Coronary artery (tissue), 2 donors: ENCODE measurements at regions not wholly inside any gene's neighbourhood (a gene's known extent, or its start where the extent isn't known, plus 50 kb on each side); places are given as distances from the start of the nearest gene placed in this dataset.

Source experiments
- DNase-seq: peaks from one replicate; pipeline ENCODE4 v3.0.0-alpha.2; 2017; ENCODE audit warnings: low spot score
- H3K27ac ChIP-seq, 2 donors: fragments of 200-600 bp; sonication (generic); one replicate each; pipeline ENCODE4 v1.5.1; 2016 to 2019
- H3K4me3 ChIP-seq: fragments of 200-600 bp; sonication (generic); 2 replicates; pipeline ENCODE4 v1.5.1; 2016; ENCODE audit warnings: mild to moderate bottlenecking, moderate library complexity
- TF ChIP-seq, protein P1 (sequence below): fragments of 200-600 bp; sonication (generic); IDR thresholded peaks from one replicate; pipeline ENCODE4 v1.5.1; 2019; ENCODE audit warnings: antibody characterized with exemption

DNA sequence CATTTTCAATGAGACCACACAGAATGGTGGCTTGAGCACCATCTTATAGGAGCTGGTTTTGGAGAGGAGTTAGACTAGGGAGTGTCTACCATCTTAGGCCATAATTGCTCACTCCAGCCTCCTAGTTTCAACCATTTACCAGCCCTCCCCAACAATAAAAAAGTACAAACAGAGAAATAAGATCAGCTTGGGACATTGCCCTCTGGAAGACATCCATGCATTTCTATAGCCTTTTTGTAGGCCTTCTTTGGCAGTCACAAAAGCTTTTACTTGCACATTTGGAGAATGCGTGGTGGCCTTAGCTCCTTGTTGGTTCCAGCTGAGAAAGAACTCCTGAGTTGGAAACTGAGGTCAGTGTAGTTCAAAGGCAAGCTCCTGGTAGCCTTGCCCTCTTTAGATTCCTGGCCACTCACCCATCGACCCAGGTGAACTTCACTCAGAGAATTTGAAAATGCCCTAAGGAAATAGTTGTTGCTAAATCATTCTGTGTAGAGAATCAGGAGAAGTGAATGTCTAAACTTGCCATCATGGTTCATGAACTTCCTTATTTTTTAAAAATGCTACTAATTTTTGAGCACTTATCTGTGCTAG, 301.7 kb upstream of the PROX1 start:
- no peak for DNase-seq
- H3K27ac ChIP-seq: no peak overlapping the region

DNA sequence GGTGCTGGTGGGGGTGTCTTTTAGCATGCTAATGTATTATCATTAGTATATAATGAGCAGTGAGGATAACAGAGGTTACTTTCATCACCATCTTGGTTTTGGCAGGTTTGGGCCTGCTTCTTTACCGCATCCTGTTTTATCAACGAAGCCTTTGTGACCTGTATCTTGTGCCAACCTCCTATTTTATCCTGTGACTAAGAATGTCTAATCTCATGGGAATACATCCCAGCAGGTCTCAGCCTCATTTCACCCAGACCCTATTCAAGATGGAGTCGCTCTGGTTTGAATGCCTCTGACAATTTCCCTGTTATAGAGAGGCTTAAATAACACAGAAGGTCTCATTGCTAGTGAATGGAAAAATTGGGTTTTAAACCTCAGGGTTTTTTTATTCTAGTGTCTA, 300.8 kb upstream of the PROX1 start:
- no peak overlapping the region for H3K27ac ChIP-seq
- no peak overlapping the region for H3K4me3 ChIP-seq
- TF ChIP-seq, protein P1, sequence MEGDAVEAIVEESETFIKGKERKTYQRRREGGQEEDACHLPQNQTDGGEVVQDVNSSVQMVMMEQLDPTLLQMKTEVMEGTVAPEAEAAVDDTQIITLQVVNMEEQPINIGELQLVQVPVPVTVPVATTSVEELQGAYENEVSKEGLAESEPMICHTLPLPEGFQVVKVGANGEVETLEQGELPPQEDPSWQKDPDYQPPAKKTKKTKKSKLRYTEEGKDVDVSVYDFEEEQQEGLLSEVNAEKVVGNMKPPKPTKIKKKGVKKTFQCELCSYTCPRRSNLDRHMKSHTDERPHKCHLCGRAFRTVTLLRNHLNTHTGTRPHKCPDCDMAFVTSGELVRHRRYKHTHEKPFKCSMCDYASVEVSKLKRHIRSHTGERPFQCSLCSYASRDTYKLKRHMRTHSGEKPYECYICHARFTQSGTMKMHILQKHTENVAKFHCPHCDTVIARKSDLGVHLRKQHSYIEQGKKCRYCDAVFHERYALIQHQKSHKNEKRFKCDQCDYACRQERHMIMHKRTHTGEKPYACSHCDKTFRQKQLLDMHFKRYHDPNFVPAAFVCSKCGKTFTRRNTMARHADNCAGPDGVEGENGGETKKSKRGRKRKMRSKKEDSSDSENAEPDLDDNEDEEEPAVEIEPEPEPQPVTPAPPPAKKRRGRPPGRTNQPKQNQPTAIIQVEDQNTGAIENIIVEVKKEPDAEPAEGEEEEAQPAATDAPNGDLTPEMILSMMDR: no peak
- no peak for DNase-seq

More for the DNA sequence above, 301.7 kb upstream of the PROX1 start:
- no peak overlapping the region for H3K4me3 ChIP-seq
- TF ChIP-seq, protein P1: no peak

GRCh38 chr1:213687832-213688231, 299.9 kb upstream of the PROX1 start:
- no peak overlapping the region for H3K4me3 ChIP-seq
- no peak overlapping the region for H3K27ac ChIP-seq
- no peak for DNase-seq
- TF ChIP-seq, protein P1: no peak

DNA sequence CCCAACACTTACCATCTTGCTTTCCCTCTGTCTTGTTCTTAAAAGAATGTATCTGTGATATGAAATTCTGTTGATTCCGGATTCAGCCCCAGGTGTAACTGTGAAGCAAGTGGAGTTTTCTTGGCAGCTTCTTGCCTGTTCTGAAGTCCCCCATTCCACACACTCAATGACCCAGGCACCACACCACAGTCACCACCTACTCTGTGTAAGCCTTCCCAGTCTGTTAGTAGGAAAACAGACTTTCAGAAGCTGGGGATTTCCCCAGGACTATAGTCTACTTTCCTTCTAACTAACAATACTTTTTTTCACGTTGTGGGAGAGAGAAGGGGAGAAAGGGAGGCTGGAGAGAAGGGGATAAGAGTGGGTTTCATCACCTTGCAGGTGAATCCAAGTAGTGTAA, 299.1 kb upstream of the PROX1 start:
- TF ChIP-seq, protein P1: no peak
- Histone ChIP-seq H3K4me3 (no peak overlapping the region), H3K27ac (no peak overlapping the region)
- DNase-seq: no peak

DNA sequence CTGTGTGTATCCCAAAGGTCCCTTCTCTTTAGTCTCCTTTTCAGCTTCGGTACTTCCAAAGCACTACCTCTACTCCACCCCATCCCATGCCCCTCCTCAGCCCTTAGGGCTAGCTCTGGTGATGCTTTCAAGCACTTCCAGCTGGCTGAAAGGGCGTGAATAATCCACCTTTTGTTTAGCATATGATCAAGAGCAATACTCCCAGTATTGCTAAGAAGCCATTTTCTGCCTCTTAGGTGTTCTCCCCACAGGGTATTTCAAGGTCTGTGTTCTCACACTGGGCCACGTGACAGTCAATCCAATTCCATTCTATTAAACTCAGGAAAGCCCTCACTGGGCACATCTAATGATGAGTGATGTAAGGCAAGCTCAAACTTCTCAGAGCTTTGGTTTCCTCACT, 298.5 kb upstream of the PROX1 start:
- no peak overlapping the region for H3K27ac ChIP-seq
- H3K4me3 ChIP-seq: no peak overlapping the region
- TF ChIP-seq, protein P1: no peak
- DNase-seq: no peak

DNA sequence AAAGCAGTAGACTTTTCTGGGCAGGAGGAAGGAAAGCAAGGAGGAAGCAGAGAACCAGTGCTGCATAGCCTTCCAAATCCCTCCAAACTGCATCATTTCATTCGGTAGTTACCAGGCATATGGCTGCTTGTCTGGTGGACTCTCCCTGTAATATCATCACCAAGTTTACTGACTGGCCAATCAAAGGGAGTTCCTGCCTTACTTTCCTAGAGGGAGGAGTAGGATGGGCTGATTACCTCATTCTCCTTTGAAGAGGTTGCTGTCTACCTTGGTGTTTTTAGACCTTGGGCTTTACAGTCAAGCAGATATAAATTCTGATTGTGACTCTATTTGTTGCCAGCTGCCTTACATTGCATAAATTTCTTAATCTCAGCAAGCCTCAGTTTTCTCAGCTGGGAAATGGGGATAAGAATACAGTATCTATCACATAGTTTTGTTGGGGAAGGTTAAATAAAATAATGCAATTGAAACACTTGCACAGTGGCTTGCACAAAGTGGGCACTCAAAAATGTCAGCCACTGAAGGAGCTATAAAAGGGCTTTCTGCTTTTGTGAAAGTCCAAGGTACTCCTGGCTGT, 297.3 kb upstream of the PROX1 start:
- no peak overlapping the region for H3K27ac ChIP-seq
- H3K4me3 ChIP-seq: no peak overlapping the region
- DNase-seq: no peak
- TF ChIP-seq, protein P1: no peak

GRCh38 chr1:213692321-213692720, 295.5 kb upstream of the PROX1 start:
- no peak for DNase-seq
- H3K4me3 ChIP-seq: no peak overlapping the region
- H3K27ac ChIP-seq: no peak overlapping the region
- TF ChIP-seq, protein P1: no peak
